Naive thymus-derived CD4-positive, alpha-beta T cell (primary cell): ENCODE measurements at regions not wholly inside any gene's neighbourhood (a gene's known extent, or its start where the extent isn't known, plus 50 kb on each side); places are given as distances from the start of the nearest gene placed in this dataset.

Experiments
- ATAC-seq: fragments of 150-1000 bp; cut with Tn5 transposase; 2 replicates; pipeline ENCODE4 v1.10.0; 2021; ENCODE audit warnings: mild to moderate bottlenecking, moderate library complexity
- CTCF ChIA-PET: fragments of 350-600 bp; sonication (Branson Sonifier 250); formaldehyde crosslinking; loops from one replicate; lab custom pipeline; 2021; ENCODE audit warnings: antibody characterized with exemption; lab: Charles Lee
- POLR2A ChIA-PET: fragments of 350-600 bp; sonication (Branson Sonifier 250); formaldehyde crosslinking; loops from one replicate; lab custom pipeline; 2021; ENCODE audit warnings: antibody characterized with exemption, inconsistent platforms; lab: Charles Lee
- DNase-seq, 9 donors: peaks; one replicate each; pipeline versions ENCODE4 v3.0.0 to v3.0.0-alpha.2; 2020 to 2022; ENCODE audit warnings: mixed read lengths in 1 of 9
- H3K27ac ChIP-seq: one replicate; pipeline ENCODE4 v1.7.0; 2013; ENCODE audit warnings: mild to moderate bottlenecking, low read depth, low read length, moderate library complexity
- H3K27me3 ChIP-seq, 2 donors: one replicate each; pipeline ENCODE4 v1.7.0; 2013; ENCODE audit warnings: low read length in 2 of 2, mild to moderate bottlenecking in 2 of 2, moderate library complexity in 2 of 2; ENCODE audit not compliant: control insufficient read depth in 2 of 2, insufficient read depth in 2 of 2
- H3K36me3 ChIP-seq, 3 experiments: 1 replicate in 2 of 3; 2 replicates in 1 of 3; pipeline ENCODE4 v1.7.0; 2013; ENCODE audit warnings: low read length in 3 of 3, mild to moderate bottlenecking in 3 of 3, moderate library complexity in 1 of 3; ENCODE audit not compliant: insufficient read depth in 3 of 3, control insufficient read depth in 2 of 3
- H3K4me1 ChIP-seq, 2 donors: one replicate each; pipeline ENCODE4 v1.7.0; 2013; ENCODE audit warnings: low read length in 2 of 2, mild to moderate bottlenecking in 2 of 2, moderate library complexity in 1 of 2; ENCODE audit not compliant: control insufficient read depth in 2 of 2, insufficient read depth in 2 of 2
- H3K4me3 ChIP-seq: 2 replicates; pipeline ENCODE4 v1.7.0; 2013; ENCODE audit warnings: mild to moderate bottlenecking, low read length
- H3K9me3 ChIP-seq, 3 experiments: 1 replicate in 2 of 3; 2 replicates in 1 of 3; pipeline ENCODE4 v1.7.0; 2013; ENCODE audit warnings: low read length in 3 of 3; ENCODE audit not compliant: control insufficient read depth in 2 of 3
- H3K27ac Mint-ChIP-seq, 9 donors: one replicate each; pipeline ENCODE4 v1.8.0; 2020 to 2022; ENCODE audit warnings: mixed read lengths in 9 of 9, mild to moderate bottlenecking in 8 of 9, moderate library complexity in 5 of 9, inconsistent platforms in 2 of 9
- H3K27me3 Mint-ChIP-seq, 5 donors: one replicate each; pipeline ENCODE4 v1.8.0; 2021 to 2022; ENCODE audit warnings: mixed read lengths in 5 of 5, mild to moderate bottlenecking in 1 of 5
- H3K36me3 Mint-ChIP-seq, 5 donors: one replicate each; pipeline ENCODE4 v1.8.0; 2020 to 2022; ENCODE audit warnings: mixed read lengths in 5 of 5, mild to moderate bottlenecking in 3 of 5, inconsistent platforms in 1 of 5
- H3K4me1 Mint-ChIP-seq, 7 donors: one replicate each; pipeline ENCODE4 v1.8.0; 2020 to 2022; ENCODE audit warnings: mixed read lengths in 7 of 7, mild to moderate bottlenecking in 3 of 7, inconsistent platforms in 1 of 7
- H3K4me3 Mint-ChIP-seq, 10 donors: one replicate each; pipeline ENCODE4 v1.8.0; 2020 to 2022; ENCODE audit warnings: mild to moderate bottlenecking in 10 of 10, mixed read lengths in 10 of 10, moderate library complexity in 6 of 10, inconsistent platforms in 2 of 10
- H3K9me3 Mint-ChIP-seq, 11 donors: one replicate each; pipeline ENCODE4 v1.8.0; 2020 to 2022; ENCODE audit warnings: mixed read lengths in 11 of 11, mild to moderate bottlenecking in 4 of 11, inconsistent platforms in 1 of 11, moderate library complexity in 1 of 11
- intact Hi-C, 2 donors: fragments of 100-400 bp; cut with micrococcal nuclease; formaldehyde crosslinking; loops; one replicate each; pipeline ENCODE4 v1.15.1; 2023

- no peaks in the 10 kb centered on the region for H3K27me3 ChIP-seq
- H3K27ac Mint-ChIP-seq, result no peak overlapping the region
- intact Hi-C loops, result no loop called here
- ATAC-seq (no peak), DNase-seq (no peak)
- no peak overlapping the region for H3K27ac ChIP-seq
- no peaks in the 10 kb centered on the region for H3K4me1 ChIP-seq
- peaks cover 0 to 2% (median 0%) of the 10 kb centered on the region in 11 donors for H3K9me3 Mint-ChIP-seq
- H3K9me3 ChIP-seq, result no peaks in the 10 kb centered on the region
- no peaks in the 10 kb centered on the region for H3K36me3 ChIP-seq
- ChIA-PET CTCF (interaction anchor here (0.7 kb wide), 1 partner anchor 897 kb away, joined by 3 read pairs; no protein-coding TSS in a partner anchor), POLR2A (no interaction called here)
- peaks cover 0 to 18% (median 6%) of the 10 kb centered on the region in 5 donors for H3K27me3 Mint-ChIP-seq
- no peak overlapping the region for H3K4me3 ChIP-seq
- H3K4me1 Mint-ChIP-seq, result peaks cover 0 to 3% (median 0%) of the 10 kb centered on the region in 7 donors
- H3K4me3 Mint-ChIP-seq, result no peak overlapping the region
- H3K36me3 Mint-ChIP-seq, result no peaks in the 10 kb centered on the region
These were observed 412.3 kb downstream of the RNF144A start for GRCh38 chr2:7329465-7329864.

DNA sequence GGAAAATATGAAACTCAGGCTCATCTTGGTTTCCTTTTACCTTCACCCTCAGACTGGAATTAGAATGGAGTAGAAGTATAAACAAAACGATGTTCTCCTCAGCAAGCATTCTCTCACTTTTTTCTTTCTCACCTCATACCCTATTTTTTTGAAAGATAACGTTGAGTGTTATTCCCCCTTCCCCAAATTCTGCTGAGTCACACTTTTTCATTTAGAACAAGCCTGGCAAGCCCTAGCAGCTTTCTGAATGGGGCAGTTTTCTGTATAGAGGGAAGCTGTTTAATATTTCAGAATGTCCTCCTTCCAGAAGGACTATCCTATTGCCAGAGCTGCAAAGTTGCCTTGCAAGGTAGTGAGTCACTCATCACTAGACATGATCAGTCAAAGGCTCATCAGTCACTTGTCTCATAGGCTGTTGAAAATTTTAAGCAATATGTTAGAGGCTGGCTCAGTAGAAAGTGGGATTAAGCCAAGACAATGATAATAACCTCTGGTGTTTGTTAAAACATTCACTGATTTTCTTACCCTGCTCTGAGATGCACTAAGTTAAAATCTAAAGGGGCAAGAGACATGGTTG, 416.1 kb downstream of the RNF144A start:
- Histone ChIP-seq H3K27ac (no peak overlapping the region), H3K36me3 (no peaks in the 10 kb centered on the region), H3K27me3 (no peaks in the 10 kb centered on the region), H3K9me3 (no peaks in the 10 kb centered on the region), H3K4me3 (no peak overlapping the region), H3K4me1 (no peaks in the 10 kb centered on the region)
- ATAC-seq, result no peak
- DNase-seq, result no peak
- Mint-ChIP-seq H3K4me3 (no peak overlapping the region), H3K4me1 (peaks cover 0 to 3% (median 0%) of the 10 kb centered on the region in 7 donors), H3K36me3 (no peaks in the 10 kb centered on the region), H3K27me3 (peaks cover 8 to 30% (median 11%) of the 10 kb centered on the region in 5 donors), H3K27ac (no peak overlapping the region), H3K9me3 (peaks cover 0 to 5% (median 0%) of the 10 kb centered on the region in 11 donors)
- ChIA-PET CTCF (no interaction called here), POLR2A (no interaction called here)
- intact Hi-C loops, result no loop called here

- H3K36me3 ChIP-seq, result no peaks in the 10 kb centered on the region
- Mint-ChIP-seq H3K4me1 (no peaks in the 10 kb centered on the region), H3K36me3 (no peaks in the 10 kb centered on the region), H3K9me3 (peaks cover 0 to 5% (median 0%) of the 10 kb centered on the region in 11 donors), H3K4me3 (no peak overlapping the region), H3K27ac (no peak overlapping the region), H3K27me3 (peaks cover 7 to 30% (median 8%) of the 10 kb centered on the region in 5 donors)
- POLR2A ChIA-PET, result no interaction called here
- no peaks in the 10 kb centered on the region for H3K4me1 ChIP-seq
- no peak overlapping the region for H3K4me3 ChIP-seq
- CTCF ChIA-PET, result no interaction called here
- H3K27ac ChIP-seq, result no peak overlapping the region
- intact Hi-C loops, result no loop called here
- ATAC-seq, result no peak
- no peaks in the 10 kb centered on the region for H3K27me3 ChIP-seq
- H3K9me3 ChIP-seq, result no peaks in the 10 kb centered on the region
- no peak for DNase-seq
These were observed 416.8 kb downstream of the RNF144A start for GRCh38 chr2:7333960-7334493.

GRCh38 chr2:7338961-7339360, 421.7 kb downstream of the RNF144A start:
- peaks cover 7 to 18% (median 8%) of the 10 kb centered on the region in 5 donors for H3K27me3 Mint-ChIP-seq
- no peaks in the 10 kb centered on the region for H3K4me1 ChIP-seq
- POLR2A ChIA-PET, result no interaction called here
- H3K27ac ChIP-seq, result no peak overlapping the region
- H3K9me3 Mint-ChIP-seq, result peaks cover 0 to 5% (median 0%) of the 10 kb centered on the region in 11 donors
- CTCF ChIA-PET, result no interaction called here
- intact Hi-C loops, result no loop called here
- H3K27me3 ChIP-seq, result no peaks in the 10 kb centered on the region
- no peaks in the 10 kb centered on the region for H3K9me3 ChIP-seq
- H3K4me1 Mint-ChIP-seq, result no peaks in the 10 kb centered on the region
- H3K4me3 Mint-ChIP-seq, result no peak overlapping the region
- H3K4me3 ChIP-seq, result no peak overlapping the region
- H3K27ac Mint-ChIP-seq, result peak overlapping the region in 2 of 9 donors; percentile 38 to 48
- no peaks in the 10 kb centered on the region for H3K36me3 Mint-ChIP-seq
- no peaks in the 10 kb centered on the region for H3K36me3 ChIP-seq
- DNase-seq (no peak), ATAC-seq (no peak)

DNA sequence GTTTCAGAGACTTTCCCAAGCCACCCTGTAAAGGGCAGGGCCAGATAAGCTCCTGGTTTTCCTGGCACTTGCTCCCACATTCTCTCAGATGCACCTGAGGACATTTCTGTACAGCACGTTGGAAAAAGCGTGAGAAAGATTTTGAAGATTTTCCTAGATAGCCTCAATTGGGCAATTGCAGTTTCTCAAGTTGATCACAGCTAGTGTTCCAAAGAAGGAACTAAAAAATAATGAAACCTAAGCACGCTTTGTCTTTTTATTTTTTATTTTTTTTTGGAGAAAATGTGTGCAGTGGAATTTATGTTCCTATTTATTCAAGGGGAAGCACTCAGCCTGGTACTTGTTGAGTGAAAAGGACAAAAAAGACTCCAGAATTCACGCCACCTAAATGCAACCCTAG, 429.1 kb downstream of the RNF144A start:
- no peak overlapping the region for H3K27ac Mint-ChIP-seq
- DNase-seq (no peak), ATAC-seq (no peak)
- H3K36me3 Mint-ChIP-seq, result no peaks in the 10 kb centered on the region
- H3K4me1 ChIP-seq, result no peaks in the 10 kb centered on the region
- ChIA-PET CTCF (no interaction called here), POLR2A (interaction anchor here (0.6 kb wide), 1 partner anchor 9 kb away, joined by 3 read pairs; no protein-coding TSS in a partner anchor)
- no peak overlapping the region for H3K4me3 ChIP-seq
- no peaks in the 10 kb centered on the region for H3K27me3 ChIP-seq
- H3K9me3 ChIP-seq, result no peaks in the 10 kb centered on the region
- no peak overlapping the region for H3K4me3 Mint-ChIP-seq
- H3K27ac ChIP-seq, result no peak overlapping the region
- no peaks in the 10 kb centered on the region for H3K36me3 ChIP-seq
- H3K27me3 Mint-ChIP-seq, result peaks cover 0 to 3% (median 0%) of the 10 kb centered on the region in 5 donors
- no peaks in the 10 kb centered on the region for H3K9me3 Mint-ChIP-seq
- intact Hi-C loops, result no loop called here
- H3K4me1 Mint-ChIP-seq, result no peaks in the 10 kb centered on the region

DNA sequence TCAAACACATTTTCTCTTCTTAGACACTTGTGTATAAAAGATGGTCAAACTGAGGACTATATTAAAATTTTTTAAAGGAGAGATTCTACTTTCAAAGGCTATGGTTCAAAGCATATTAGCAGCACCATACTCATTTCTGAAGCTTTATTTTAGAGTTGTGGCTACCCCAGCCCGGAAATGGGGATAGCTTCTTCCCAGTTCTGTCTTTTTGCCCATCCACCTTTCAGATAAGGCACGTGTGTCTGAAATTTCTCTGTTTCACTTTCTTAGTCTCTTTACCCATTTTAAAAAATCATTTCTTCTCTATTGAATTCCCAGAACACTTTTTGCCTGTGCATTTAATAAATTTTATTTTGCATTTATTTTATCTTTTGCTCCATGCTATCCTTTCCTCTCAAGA, 431.5 kb downstream of the RNF144A start:
- H3K4me1 ChIP-seq, result no peaks in the 10 kb centered on the region
- ChIA-PET POLR2A (no interaction called here), CTCF (no interaction called here)
- ATAC-seq (no peak), DNase-seq (no peak)
- no peaks in the 10 kb centered on the region for H3K4me1 Mint-ChIP-seq
- no peak overlapping the region for H3K4me3 Mint-ChIP-seq
- H3K27ac Mint-ChIP-seq, result no peak overlapping the region
- no peaks in the 10 kb centered on the region for H3K36me3 ChIP-seq
- peaks cover 0 to 3% (median 0%) of the 10 kb centered on the region in 5 donors for H3K27me3 Mint-ChIP-seq
- no peak overlapping the region for H3K27ac ChIP-seq
- no peaks in the 10 kb centered on the region for H3K9me3 Mint-ChIP-seq
- H3K9me3 ChIP-seq, result no peaks in the 10 kb centered on the region
- H3K4me3 ChIP-seq, result no peak overlapping the region
- H3K36me3 Mint-ChIP-seq, result no peaks in the 10 kb centered on the region
- intact Hi-C loops, result no loop called here
- no peaks in the 10 kb centered on the region for H3K27me3 ChIP-seq

DNA sequence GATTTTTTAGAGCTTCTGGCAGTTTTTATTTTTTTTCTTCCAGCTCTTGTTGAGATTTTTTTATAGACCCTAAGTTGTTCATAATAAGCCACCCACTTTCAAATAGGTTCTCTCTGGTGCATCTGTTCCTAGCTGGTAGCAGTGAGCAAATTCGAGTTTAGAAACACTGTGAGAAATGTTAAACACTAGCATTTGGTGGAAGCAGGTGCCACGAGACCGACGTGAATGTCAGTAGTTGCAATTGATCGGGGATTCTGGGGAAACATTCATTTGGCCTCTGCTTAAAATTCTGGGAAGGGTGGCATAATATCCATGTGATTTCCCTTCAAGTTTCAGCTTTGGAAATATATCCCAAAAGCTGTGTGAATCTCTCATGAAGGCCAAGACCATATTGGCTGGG, 435.0 kb downstream of the RNF144A start:
- Mint-ChIP-seq H3K4me3 (no peak overlapping the region), H3K9me3 (no peaks in the 10 kb centered on the region), H3K27ac (no peak overlapping the region), H3K27me3 (peaks cover 0 to 3% (median 0%) of the 10 kb centered on the region in 5 donors), H3K4me1 (no peaks in the 10 kb centered on the region), H3K36me3 (no peaks in the 10 kb centered on the region)
- Histone ChIP-seq H3K4me1 (no peaks in the 10 kb centered on the region), H3K36me3 (no peaks in the 10 kb centered on the region), H3K4me3 (no peak overlapping the region), H3K27me3 (no peaks in the 10 kb centered on the region), H3K9me3 (no peaks in the 10 kb centered on the region), H3K27ac (no peak overlapping the region)
- CTCF ChIA-PET, result no interaction called here
- ATAC-seq, result no peak
- POLR2A ChIA-PET, result no interaction called here
- no peak for DNase-seq
- intact Hi-C loops, result no loop called here
